Fibroblast of lung (primary cell): ENCODE measurements at regions not wholly inside any gene's neighbourhood (a gene's known extent, or its start where the extent isn't known, plus 50 kb on each side); places are given as distances from the start of the nearest gene placed in this dataset.

Source experiments
- DNase-seq, 2 donors: peaks; one replicate each; pipeline versions ENCODE4 v3.0.0 to v3.0.0-alpha.2; 2010; ENCODE audit warnings: low read depth in 2 of 2
- H2AFZ ChIP-seq: 2 replicates; pipeline ENCODE4 v1.5.1; 2012; ENCODE audit warnings: low read length, control low read depth, inconsistent platforms
- H3K27ac ChIP-seq: 2 replicates; pipeline ENCODE4 v1.5.1; 2011; ENCODE audit warnings: low read length, control low read depth; ENCODE audit not compliant: insufficient read depth
- H3K27me3 ChIP-seq: 2 replicates; pipeline ENCODE4 v1.5.1; 2011; ENCODE audit warnings: mild to moderate bottlenecking, low read length; ENCODE audit not compliant: control insufficient read depth, insufficient read depth
- H3K36me3 ChIP-seq: 2 replicates; pipeline ENCODE4 v1.5.1; 2011; ENCODE audit warnings: low read length; ENCODE audit not compliant: control insufficient read depth, insufficient read depth
- H3K4me1 ChIP-seq: 2 replicates; pipeline ENCODE4 v1.5.1; 2011; ENCODE audit warnings: low read length; ENCODE audit not compliant: control insufficient read depth, insufficient read depth; ENCODE audit errors: extremely low read depth
- H3K4me2 ChIP-seq: 2 replicates; pipeline ENCODE4 v1.5.1; 2011; ENCODE audit warnings: low read length, control low read depth; ENCODE audit not compliant: insufficient read depth; ENCODE audit errors: extremely low read depth
- H3K4me3 ChIP-seq, 4 experiments: fragments of 200-600 bp in 1 of 4; sonication (generic) in 1 of 4; replicated peaks in 1 of 4; 2 replicates each; pipeline ENCODE4 v1.5.1; 2011 to 2016; ENCODE audit warnings: low read length in 4 of 4, low read depth in 3 of 4, mild to moderate bottlenecking in 3 of 4, control low read depth in 2 of 4, inconsistent platforms in 1 of 4, mixed read lengths in 1 of 4; ENCODE audit not compliant: insufficient read depth in 1 of 4; ENCODE audit errors: control extremely low read depth in 1 of 4
- H3K79me2 ChIP-seq: 2 replicates; pipeline ENCODE4 v1.5.1; 2012; ENCODE audit warnings: mild to moderate bottlenecking, low read length, inconsistent platforms; ENCODE audit not compliant: control insufficient read depth, insufficient read depth
- H3K9ac ChIP-seq: 2 replicates; pipeline ENCODE4 v1.5.1; 2011; ENCODE audit warnings: mild to moderate bottlenecking, low read length, control low read depth; ENCODE audit not compliant: insufficient read depth
- H3K9me3 ChIP-seq: 2 replicates; pipeline ENCODE4 v1.5.1; 2012; ENCODE audit warnings: low read depth, low read length; ENCODE audit not compliant: control insufficient read depth, insufficient read depth
- H4K20me1 ChIP-seq: 2 replicates; pipeline ENCODE4 v1.5.1; 2011; ENCODE audit warnings: low read length; ENCODE audit not compliant: control insufficient read depth, insufficient read depth; ENCODE audit errors: extremely low read depth
- EZH2 ChIP-seq: IDR thresholded peaks from 2 replicates; pipeline ENCODE4 v1.5.1; 2012; ENCODE audit warnings: low read length, control low read depth, mild to moderate bottlenecking; ENCODE audit errors: missing control alignments
- TF ChIP-seq, protein P1 (sequence below), 2 donors: IDR thresholded peaks in 1 of 2; conservative IDR thresholded peaks in 1 of 2; 1 replicate in 1 of 2; 2 replicates in 1 of 2; pipeline ENCODE4 v1.5.1; 2011 to 2012; ENCODE audit warnings: low read length in 2 of 2, control low read depth in 1 of 2, inconsistent platforms in 1 of 2, low read depth in 1 of 2, mild to moderate bottlenecking in 1 of 2

DNA sequence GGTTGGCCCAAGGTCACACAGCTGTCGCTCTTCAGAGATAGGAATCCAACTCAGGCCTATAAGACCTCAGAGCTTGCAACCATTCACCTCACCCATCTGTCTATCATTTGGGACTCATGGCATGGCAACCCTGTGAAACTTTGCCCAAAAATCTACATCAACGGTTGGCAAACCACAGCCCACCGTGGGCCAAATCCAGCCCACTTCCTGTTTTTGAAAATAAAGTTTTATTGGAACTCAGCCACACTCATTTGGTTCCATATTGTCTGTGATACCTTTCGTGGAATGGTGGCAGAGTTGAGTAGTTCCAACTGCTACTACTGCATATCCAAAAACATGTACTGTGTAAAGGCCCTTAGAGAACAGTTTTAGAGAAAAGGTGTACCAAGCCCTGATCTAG lies 307.8 kb downstream of the MN1 start:
- no peaks in the 10 kb centered on the region for H3K27me3 ChIP-seq
- no peaks in the 10 kb centered on the region for H3K9me3 ChIP-seq
- H3K27ac ChIP-seq: no peak overlapping the region
- no peak overlapping the region for H3K9ac ChIP-seq
- DNase-seq: no peak
- peaks cover 6% of the 10 kb centered on the region for H3K4me1 ChIP-seq
- H4K20me1 ChIP-seq: no peaks in the 10 kb centered on the region
- no peak overlapping the region for H3K4me2 ChIP-seq
- H3K36me3 ChIP-seq: no peaks in the 10 kb centered on the region
- H3K79me2 ChIP-seq: no peaks in the 10 kb centered on the region
- no peak overlapping the region for H3K4me3 ChIP-seq
- TF ChIP-seq, protein P1, sequence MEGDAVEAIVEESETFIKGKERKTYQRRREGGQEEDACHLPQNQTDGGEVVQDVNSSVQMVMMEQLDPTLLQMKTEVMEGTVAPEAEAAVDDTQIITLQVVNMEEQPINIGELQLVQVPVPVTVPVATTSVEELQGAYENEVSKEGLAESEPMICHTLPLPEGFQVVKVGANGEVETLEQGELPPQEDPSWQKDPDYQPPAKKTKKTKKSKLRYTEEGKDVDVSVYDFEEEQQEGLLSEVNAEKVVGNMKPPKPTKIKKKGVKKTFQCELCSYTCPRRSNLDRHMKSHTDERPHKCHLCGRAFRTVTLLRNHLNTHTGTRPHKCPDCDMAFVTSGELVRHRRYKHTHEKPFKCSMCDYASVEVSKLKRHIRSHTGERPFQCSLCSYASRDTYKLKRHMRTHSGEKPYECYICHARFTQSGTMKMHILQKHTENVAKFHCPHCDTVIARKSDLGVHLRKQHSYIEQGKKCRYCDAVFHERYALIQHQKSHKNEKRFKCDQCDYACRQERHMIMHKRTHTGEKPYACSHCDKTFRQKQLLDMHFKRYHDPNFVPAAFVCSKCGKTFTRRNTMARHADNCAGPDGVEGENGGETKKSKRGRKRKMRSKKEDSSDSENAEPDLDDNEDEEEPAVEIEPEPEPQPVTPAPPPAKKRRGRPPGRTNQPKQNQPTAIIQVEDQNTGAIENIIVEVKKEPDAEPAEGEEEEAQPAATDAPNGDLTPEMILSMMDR (conservative IDR thresholded peaks at IDR 0.05 in 1 of 2, IDR thresholded peaks at IDR 0.05 in 1 of 2; ENCODE audit: low read depth in 1 of 2, low read length in 2 of 2): no peak
- no peak for TF ChIP-seq EZH2
- no peak overlapping the region for H2AFZ ChIP-seq

DNA sequence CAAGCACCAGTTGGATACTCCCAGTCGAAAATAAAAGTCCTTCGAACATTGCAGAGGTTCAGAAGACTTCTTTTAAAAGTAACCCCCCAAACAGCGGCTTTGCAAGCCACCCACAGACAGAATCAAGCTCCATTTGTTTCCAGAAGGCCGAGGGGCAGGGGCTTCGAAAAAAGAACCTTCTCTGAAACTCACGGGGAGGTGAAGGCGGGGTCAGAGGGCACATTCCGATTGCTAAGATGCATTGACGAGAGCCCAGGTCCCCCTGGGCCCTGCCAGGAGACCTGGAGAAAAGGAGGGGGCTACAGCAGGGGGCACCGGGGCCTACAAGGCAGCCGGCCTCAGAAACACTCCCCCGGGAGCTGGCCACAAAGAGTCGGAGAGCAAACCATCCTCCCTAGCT lies 306.8 kb downstream of the MN1 start:
- Histone ChIP-seq H3K4me3 (no peak overlapping the region), H3K9me3 (no peaks in the 10 kb centered on the region), H3K27me3 (no peaks in the 10 kb centered on the region), H4K20me1 (no peaks in the 10 kb centered on the region), H3K27ac (no peak overlapping the region), H3K4me1 (no peaks in the 10 kb centered on the region), H3K9ac (no peak overlapping the region), H2AFZ (no peak overlapping the region), H3K4me2 (no peak overlapping the region), H3K79me2 (no peaks in the 10 kb centered on the region), H3K36me3 (no peaks in the 10 kb centered on the region)
- no peak for DNase-seq
- no peak for TF ChIP-seq EZH2
- TF ChIP-seq, protein P1 (conservative IDR thresholded peaks at IDR 0.05 in 1 of 2, IDR thresholded peaks at IDR 0.05 in 1 of 2; ENCODE audit: low read depth in 1 of 2, low read length in 2 of 2): no peak

DNA sequence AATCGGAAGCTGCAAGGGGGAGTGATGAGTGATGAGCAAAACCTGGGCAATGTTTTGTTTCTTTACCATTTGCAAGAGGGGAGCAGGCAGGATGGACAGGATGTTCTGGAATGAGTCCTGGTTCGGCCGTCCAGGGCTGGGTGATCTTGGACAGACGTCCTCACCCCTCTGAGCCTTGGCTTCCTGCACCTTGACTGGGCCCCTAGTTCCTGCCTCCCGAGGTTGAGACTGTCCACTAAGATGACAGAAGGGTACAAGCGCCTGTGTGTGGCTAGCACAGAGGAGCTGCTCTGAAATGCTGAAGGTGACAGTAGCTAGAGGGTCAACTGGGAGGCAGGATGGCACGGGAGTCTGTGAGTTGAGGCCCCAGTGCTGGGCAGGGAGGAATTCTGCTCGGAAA lies 306.2 kb downstream of the MN1 start:
- no peak overlapping the region for H3K9ac ChIP-seq
- H3K36me3 ChIP-seq: no peaks in the 10 kb centered on the region
- H4K20me1 ChIP-seq: no peaks in the 10 kb centered on the region
- H3K4me2 ChIP-seq: no peak overlapping the region
- H2AFZ ChIP-seq: no peak overlapping the region
- no peaks in the 10 kb centered on the region for H3K79me2 ChIP-seq
- no peak overlapping the region for H3K4me3 ChIP-seq
- no peak for DNase-seq
- TF ChIP-seq, protein P1 (conservative IDR thresholded peaks at IDR 0.05 in 1 of 2, IDR thresholded peaks at IDR 0.05 in 1 of 2; ENCODE audit: low read depth in 1 of 2, low read length in 2 of 2): no peak
- no peak for TF ChIP-seq EZH2
- H3K4me1 ChIP-seq: no peaks in the 10 kb centered on the region
- no peak overlapping the region for H3K27ac ChIP-seq
- no peaks in the 10 kb centered on the region for H3K9me3 ChIP-seq
- H3K27me3 ChIP-seq: no peaks in the 10 kb centered on the region
